ENCODE measurements at regions not wholly inside any gene's neighbourhood (a gene's known extent, or its start where the extent isn't known, plus 50 kb on each side); places are given as distances from the start of the nearest gene placed in this dataset.

DNA sequence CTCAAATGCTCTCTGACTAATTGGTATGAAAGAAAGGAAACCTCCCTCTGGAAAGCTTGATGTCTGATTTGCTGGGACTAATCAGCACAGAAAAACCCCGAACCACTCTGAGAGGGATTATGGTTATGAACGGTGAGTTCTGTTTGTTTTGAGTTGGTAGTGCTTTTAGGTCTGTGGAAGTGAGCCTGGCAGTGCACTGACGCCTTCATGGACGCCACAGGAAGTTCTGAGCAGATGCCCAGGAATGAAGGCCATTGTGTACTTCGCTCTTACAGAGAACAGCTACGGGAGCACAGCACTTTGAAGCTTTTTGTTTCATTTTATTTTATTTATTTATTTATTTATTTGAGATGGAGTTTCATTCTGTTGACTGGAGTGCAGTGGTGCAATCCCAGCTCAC is 754.1 kb downstream of the QKI start:
- Histone ChIP-seq H2BK5ac (ENCODE audit: low read depth, low read length, poor library complexity, severe bottlenecking) (no peak overlapping the region), H2BK120ac (ENCODE audit: low read depth, low read length) (no peak overlapping the region), H4K20me1 (ENCODE audit: insufficient read depth, low read length) (no peaks in the 10 kb centered on the region), H3K56ac (ENCODE audit: extremely low read depth, insufficient read depth, low read length) (no peak overlapping the region), H3K18ac (ENCODE audit: low read depth, low read length) (no peak overlapping the region), H3K23ac (ENCODE audit: low read depth, low read length) (no peak overlapping the region), H2BK20ac (ENCODE audit: low read depth, low read length) (no peak overlapping the region), H3K27ac (ENCODE audit: insufficient read depth, low read length) (no peak overlapping the region), H3K9me3 (ENCODE audit: control insufficient read depth, insufficient read depth, low read length) (peaks cover 31% of the 10 kb centered on the region), H4K8ac (ENCODE audit: low read depth in 2 of 2, low read length in 2 of 2) (no peak overlapping the region), H2AK5ac (ENCODE audit: low read depth, low read length) (no peak overlapping the region), H2BK15ac (ENCODE audit: low read depth, low read length) (no peak overlapping the region), H3K9ac (ENCODE audit: low read depth, low read length) (no peak overlapping the region), H3K79me1 (ENCODE audit: low read depth in 1 of 2, low read length in 2 of 2) (no peaks in the 10 kb centered on the region), H3K27me3 (ENCODE audit: control insufficient read depth, insufficient read depth, low read length) (no peaks in the 10 kb centered on the region), H3K36me3 (ENCODE audit: control insufficient read depth, insufficient read depth, low read length) (no peaks in the 10 kb centered on the region), H3K4ac (ENCODE audit: low read depth, low read length) (no peak overlapping the region), H3K4me1 (ENCODE audit: control insufficient read depth, insufficient read depth, low read length) (no peaks in the 10 kb centered on the region), H3K9me1 (ENCODE audit: insufficient read depth, low read length) (no peaks in the 10 kb centered on the region), H3K14ac (replicated peaks; ENCODE audit: low read depth, low read length) (no peak overlapping the region), H3K4me3 (ENCODE audit: insufficient read depth, low read depth, low read length) (no peak overlapping the region), H4K5ac (ENCODE audit: low read depth, low read length) (no peak overlapping the region), H2AK9ac (replicated peaks; ENCODE audit: low read depth, low read length, poor library complexity) (no peak overlapping the region), H4K91ac (ENCODE audit: insufficient read depth, low read depth, low read length) (no peak overlapping the region), H2AFZ (replicated peaks; ENCODE audit: low read length, poor library complexity) (no peak overlapping the region), H3K4me2 (ENCODE audit: low read depth, low read length) (no peak overlapping the region)
- intact Hi-C loops (cut with micrococcal nuclease) (no loop called here), dilution Hi-C loops (cut with HindIII; ENCODE audit: low sequenced_read_pairs, unreplicated experiment) (no loop called here), in situ Hi-C loops (cut with MboI; ENCODE audit: low sequenced_read_pairs) (no loop called here)
- no peak for ATAC-seq (ENCODE audit: low read depth)
- ChIA-PET CTCF (no interaction called here), POLR2A (ENCODE audit: unreplicated experiment) (no interaction called here)
- no peak for TF ChIP-seq FOS (IDR thresholded peaks at IDR 0.05; ENCODE audit: low read depth, low read length)
- TF ChIP-seq NFE2L2 (IDR thresholded peaks at IDR 0.05; ENCODE audit: low read depth, low read length), result no peak
- TF ChIP-seq MAZ (IDR thresholded peaks at IDR 0.05; ENCODE audit: borderline replicate concordance, low read depth, low read length), result no peak
- TF ChIP-seq RFX5 (IDR thresholded peaks at IDR 0.05; ENCODE audit: low read depth, low read length), result no peak
- TF ChIP-seq POLR2A (IDR thresholded peaks at IDR 0.05; ENCODE audit: low read depth, low read length), result no peak
- BruUV-seq (replicated peaks), result no TSS peak
- 20% methylated on average over 1 of the region's 6 CpGs; no CpG with 5 or more reads in 1 of the 2 experiments for WGBS, 2 experiments (ENCODE audit: extremely low coverage in 2 of 2, insufficient read length in 1 of 2)
- DNase-seq, result no peak

Measured in IMR-90 (cell line).